OCI-LY1 (cell line): ENCODE measurements at regions not wholly inside any gene's neighbourhood (a gene's known extent, or its start where the extent isn't known, plus 50 kb on each side); places are given as distances from the start of the nearest gene placed in this dataset.

Experiments used
- H2AFZ ChIP-seq: fragments of 200-600 bp; sonication (generic), shearing (Covaris generic); 2 replicates; pipeline ENCODE4 v1.6.0; 2014; ENCODE audit warnings: antibody characterized with exemption, mild to moderate bottlenecking, low read length
- H3F3A ChIP-seq: fragments of 200-600 bp; sonication (generic), shearing (Covaris generic); 2 replicates; pipeline ENCODE4 v1.6.0; 2014; ENCODE audit warnings: mild to moderate bottlenecking, antibody characterized with exemption, low read length, moderate library complexity; ENCODE audit not compliant: insufficient read depth
- H3K27ac ChIP-seq: fragments of 200-600 bp; sonication (generic); 2 replicates; pipeline ENCODE4 v1.5.1; 2014; ENCODE audit warnings: low read length, mixed run types, mild to moderate bottlenecking, low read depth; ENCODE audit not compliant: poor library complexity, severe bottlenecking
- H3K27me3 ChIP-seq: fragments of 200-600 bp; sonication (generic); 2 replicates; pipeline ENCODE4 v1.6.0; 2014; ENCODE audit warnings: antibody characterized with exemption, mild to moderate bottlenecking, low read length, moderate library complexity; ENCODE audit not compliant: insufficient read depth
- H3K36me3 ChIP-seq: fragments of 200-600 bp; sonication (generic); 2 replicates; pipeline ENCODE4 v1.6.1; 2014; ENCODE audit warnings: mild to moderate bottlenecking, antibody characterized with exemption, low read length, moderate library complexity, mixed read lengths; ENCODE audit not compliant: insufficient read depth
- H3K4me1 ChIP-seq: fragments of 200-600 bp; sonication (generic); 2 replicates; pipeline ENCODE4 v1.5.1; 2014; ENCODE audit warnings: mild to moderate bottlenecking, low read length, moderate library complexity; ENCODE audit not compliant: insufficient read depth, severe bottlenecking
- H3K4me2 ChIP-seq: fragments of 200-600 bp; sonication (generic), shearing (Covaris generic); 2 replicates; pipeline ENCODE4 v1.6.1; 2014; ENCODE audit warnings: low read length
- H3K4me3 ChIP-seq: fragments of 200-600 bp; sonication (generic); 2 replicates; pipeline ENCODE4 v1.5.1; 2014; ENCODE audit warnings: low read length, low read depth, mild to moderate bottlenecking, mixed read lengths; ENCODE audit not compliant: poor library complexity, severe bottlenecking
- H3K79me2 ChIP-seq: fragments of 200-600 bp; shearing (Covaris generic); 2 replicates; pipeline ENCODE4 v1.6.1; 2016; ENCODE audit warnings: mixed run types, low read length, mixed read lengths; ENCODE audit not compliant: insufficient read depth
- H3K9ac ChIP-seq: fragments of 200-600 bp; sonication (generic), shearing (Covaris generic); 2 replicates; pipeline ENCODE4 v1.6.1; 2014; ENCODE audit warnings: mild to moderate bottlenecking, low read length, mixed read lengths
- H3K9me2 ChIP-seq: fragments of 200-600 bp; sonication (generic), shearing (Covaris generic); 2 replicates; pipeline ENCODE4 v1.6.1; 2014; ENCODE audit warnings: low read depth, mild to moderate bottlenecking, low read length, mixed read lengths
- H3K9me3 ChIP-seq: fragments of 200-600 bp; shearing (Covaris generic); 2 replicates; pipeline ENCODE4 v1.6.1; 2014; ENCODE audit warnings: low read length, mixed read lengths
- H4K20me1 ChIP-seq: fragments of 200-600 bp; sonication (generic), shearing (Covaris generic); 2 replicates; pipeline ENCODE4 v1.6.0; 2016; ENCODE audit warnings: mild to moderate bottlenecking, low read length; ENCODE audit not compliant: insufficient read depth
- EZH2 ChIP-seq: fragments of 200-600 bp; sonication (generic), shearing (Covaris generic); IDR thresholded peaks from 2 replicates; pipeline ENCODE4 v1.8.0; 2017; ENCODE audit warnings: borderline replicate concordance, mixed run types, mild to moderate bottlenecking, antibody characterized with exemption, low read length, moderate library complexity, mixed read lengths
- TF ChIP-seq, protein P1 (sequence below): fragments of 200-600 bp; sonication (generic), shearing (Covaris generic); IDR thresholded peaks from 2 replicates; pipeline ENCODE4 v1.5.1; 2017; ENCODE audit warnings: mild to moderate bottlenecking, antibody characterized with exemption, low read length, moderate library complexity, mixed read lengths

DNA sequence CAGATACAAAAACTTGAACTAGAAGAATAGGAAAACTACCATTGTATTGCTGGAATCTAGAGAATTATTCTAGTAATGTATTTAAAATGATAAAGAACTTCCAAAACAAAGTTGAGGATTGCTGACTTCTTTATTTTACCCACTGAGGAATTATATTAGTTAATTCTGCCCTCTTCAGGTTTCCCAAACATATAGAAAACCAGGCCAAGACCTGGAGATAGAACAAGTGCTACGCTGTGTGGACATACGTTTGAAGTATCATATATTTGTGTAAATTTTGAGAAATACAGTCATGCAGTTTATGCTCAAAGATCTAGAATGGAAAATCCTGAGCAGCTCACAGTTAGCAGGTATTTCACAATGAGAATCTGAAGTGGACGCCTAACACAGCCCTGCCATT lies 162.3 kb upstream of the CYLC2 start:
- H3K4me3 ChIP-seq: no peak overlapping the region
- no peaks in the 10 kb centered on the region for H4K20me1 ChIP-seq
- H3K4me1 ChIP-seq: no peaks in the 10 kb centered on the region
- TF ChIP-seq EZH2: no peak
- TF ChIP-seq, protein P1, sequence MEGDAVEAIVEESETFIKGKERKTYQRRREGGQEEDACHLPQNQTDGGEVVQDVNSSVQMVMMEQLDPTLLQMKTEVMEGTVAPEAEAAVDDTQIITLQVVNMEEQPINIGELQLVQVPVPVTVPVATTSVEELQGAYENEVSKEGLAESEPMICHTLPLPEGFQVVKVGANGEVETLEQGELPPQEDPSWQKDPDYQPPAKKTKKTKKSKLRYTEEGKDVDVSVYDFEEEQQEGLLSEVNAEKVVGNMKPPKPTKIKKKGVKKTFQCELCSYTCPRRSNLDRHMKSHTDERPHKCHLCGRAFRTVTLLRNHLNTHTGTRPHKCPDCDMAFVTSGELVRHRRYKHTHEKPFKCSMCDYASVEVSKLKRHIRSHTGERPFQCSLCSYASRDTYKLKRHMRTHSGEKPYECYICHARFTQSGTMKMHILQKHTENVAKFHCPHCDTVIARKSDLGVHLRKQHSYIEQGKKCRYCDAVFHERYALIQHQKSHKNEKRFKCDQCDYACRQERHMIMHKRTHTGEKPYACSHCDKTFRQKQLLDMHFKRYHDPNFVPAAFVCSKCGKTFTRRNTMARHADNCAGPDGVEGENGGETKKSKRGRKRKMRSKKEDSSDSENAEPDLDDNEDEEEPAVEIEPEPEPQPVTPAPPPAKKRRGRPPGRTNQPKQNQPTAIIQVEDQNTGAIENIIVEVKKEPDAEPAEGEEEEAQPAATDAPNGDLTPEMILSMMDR: no peak
- no peaks in the 10 kb centered on the region for H3K9me2 ChIP-seq
- no peaks in the 10 kb centered on the region for H3K9me3 ChIP-seq
- no peaks in the 10 kb centered on the region for H3K79me2 ChIP-seq
- no peak overlapping the region for H3K27ac ChIP-seq
- H3K4me2 ChIP-seq: no peak overlapping the region
- H3K9ac ChIP-seq: no peak overlapping the region
- no peaks in the 10 kb centered on the region for H3K27me3 ChIP-seq
- H3F3A ChIP-seq: no peaks in the 10 kb centered on the region
- no peak overlapping the region for H2AFZ ChIP-seq
- H3K36me3 ChIP-seq: no peaks in the 10 kb centered on the region

DNA sequence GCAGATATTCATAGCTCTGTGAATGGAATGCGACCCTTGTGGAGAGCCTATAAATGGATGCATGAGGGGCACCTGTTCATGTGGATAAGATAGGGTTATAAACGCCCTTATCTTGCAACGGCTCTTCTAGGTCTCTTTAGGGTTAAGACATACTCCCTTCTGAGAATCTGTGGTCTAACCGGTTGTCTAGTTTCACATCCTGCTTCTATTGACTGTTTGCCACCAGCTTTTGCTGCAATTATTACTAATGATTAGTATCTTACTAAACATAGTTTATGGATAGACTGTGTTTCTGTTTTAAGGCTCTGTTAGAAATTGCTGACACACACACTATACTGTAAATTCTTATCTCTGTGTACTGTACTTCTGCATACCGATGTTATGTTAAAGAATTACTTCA lies 198.9 kb upstream of the CYLC2 start:
- H4K20me1 ChIP-seq: no peaks in the 10 kb centered on the region
- H3K36me3 ChIP-seq: no peaks in the 10 kb centered on the region
- H3K4me3 ChIP-seq: no peak overlapping the region
- no peaks in the 10 kb centered on the region for H3K9me3 ChIP-seq
- H3K27me3 ChIP-seq: no peaks in the 10 kb centered on the region
- H3K9me2 ChIP-seq: no peaks in the 10 kb centered on the region
- no peaks in the 10 kb centered on the region for H3K4me1 ChIP-seq
- no peaks in the 10 kb centered on the region for H3K79me2 ChIP-seq
- no peak overlapping the region for H3K27ac ChIP-seq
- no peak overlapping the region for H3K4me2 ChIP-seq
- TF ChIP-seq, protein P1: no peak
- no peak for TF ChIP-seq EZH2
- H3K9ac ChIP-seq: no peak overlapping the region
- H3F3A ChIP-seq: no peaks in the 10 kb centered on the region
- H2AFZ ChIP-seq: no peak overlapping the region

GRCh38 chr9:102795532-102795931 lies 199.6 kb upstream of the CYLC2 start:
- Histone ChIP-seq H3K4me1 (no peaks in the 10 kb centered on the region), H3K4me2 (no peak overlapping the region), H3K27ac (no peak overlapping the region), H3K9me2 (no peaks in the 10 kb centered on the region), H3K36me3 (no peaks in the 10 kb centered on the region), H3K27me3 (no peaks in the 10 kb centered on the region), H3F3A (no peaks in the 10 kb centered on the region), H4K20me1 (no peaks in the 10 kb centered on the region), H2AFZ (no peak overlapping the region), H3K4me3 (no peak overlapping the region), H3K9me3 (no peaks in the 10 kb centered on the region), H3K79me2 (no peaks in the 10 kb centered on the region), H3K9ac (no peak overlapping the region)
- TF ChIP-seq, protein P1: no peak
- no peak for TF ChIP-seq EZH2
